DOHH2 (cell line): ENCODE measurements at regions not wholly inside any gene's neighbourhood (a gene's known extent, or its start where the extent isn't known, plus 50 kb on each side); places are given as distances from the start of the nearest gene placed in this dataset.
"Not testable (repeated sequence)": the region's sequence is repeated elsewhere in the genome, so short reads cannot be mapped to it uniquely, and the experiment has no call there.

Experiments used
- H3F3A ChIP-seq: fragments of 200-600 bp; sonication (generic), shearing (Covaris generic); 2 replicates; pipeline ENCODE4 v1.6.0; 2016; ENCODE audit warnings: antibody characterized with exemption, mild to moderate bottlenecking; ENCODE audit not compliant: control insufficient read depth, insufficient read depth
- H3K27ac ChIP-seq: fragments of 200-600 bp; sonication (generic); 2 replicates; pipeline ENCODE4 v1.5.1; 2014; ENCODE audit warnings: low read depth, mild to moderate bottlenecking, low read length, moderate library complexity
- H3K27me3 ChIP-seq: fragments of 200-600 bp; sonication (generic); 2 replicates; pipeline ENCODE4 v1.6.1; 2014; ENCODE audit warnings: mild to moderate bottlenecking, low read length, mixed read lengths; ENCODE audit not compliant: control insufficient read depth
- H3K36me3 ChIP-seq: fragments of 200-600 bp; sonication (generic); 2 replicates; pipeline ENCODE4 v1.6.1; 2014; ENCODE audit warnings: mild to moderate bottlenecking, low read length, moderate library complexity, mixed read lengths; ENCODE audit not compliant: control insufficient read depth
- H3K4me1 ChIP-seq: fragments of 200-600 bp; sonication (generic); 2 replicates; pipeline ENCODE4 v1.6.1; 2014; ENCODE audit warnings: mild to moderate bottlenecking, low read length, mixed read lengths; ENCODE audit not compliant: control insufficient read depth
- H3K4me2 ChIP-seq: fragments of 200-600 bp; sonication (generic); 2 replicates; pipeline ENCODE4 v1.6.0; 2014; ENCODE audit warnings: mild to moderate bottlenecking, low read length, moderate library complexity
- H3K4me3 ChIP-seq: fragments of 200-600 bp; sonication (generic); 2 replicates; pipeline ENCODE4 v1.5.1; 2014; ENCODE audit warnings: mild to moderate bottlenecking, low read length, mixed read lengths
- H3K79me2 ChIP-seq: fragments of 200-600 bp; sonication (generic); 2 replicates; pipeline ENCODE4 v1.6.1; 2014; ENCODE audit warnings: mild to moderate bottlenecking, low read length, mixed read lengths; ENCODE audit not compliant: control insufficient read depth
- H3K9me2 ChIP-seq: fragments of 200-600 bp; sonication (generic); replicated peaks from 2 replicates; pipeline ENCODE4 v1.6.1; 2014; ENCODE audit warnings: mild to moderate bottlenecking, low read length, mixed read lengths; ENCODE audit not compliant: control insufficient read depth
- H3K9me3 ChIP-seq: fragments of 200-600 bp; sonication (generic); 2 replicates; pipeline ENCODE4 v1.6.1; 2014; ENCODE audit warnings: antibody characterized with exemption, low read length, mixed read lengths; ENCODE audit not compliant: control insufficient read depth, insufficient read depth
- H4K20me1 ChIP-seq: fragments of 200-600 bp; sonication (generic); 2 replicates; pipeline ENCODE4 v1.6.0; 2014; ENCODE audit warnings: low read depth, mild to moderate bottlenecking, antibody characterized with exemption, low read length, moderate library complexity; ENCODE audit not compliant: control insufficient read depth, insufficient read depth
- EZH2phosphoT487 ChIP-seq: fragments of 200-600 bp; sonication (generic); IDR thresholded peaks from 2 replicates; pipeline ENCODE4 v1.6.1; 2017; ENCODE audit warnings: borderline replicate concordance, mild to moderate bottlenecking, antibody characterized with exemption, low read length, moderate library complexity, mixed read lengths
- TF ChIP-seq, protein P1 (sequence below): fragments of 200-600 bp; sonication (generic); IDR thresholded peaks from one replicate; pipeline ENCODE4 v1.5.1; 2014; ENCODE audit warnings: antibody characterized with exemption, mild to moderate bottlenecking, low read depth, low read length; ENCODE audit not compliant: poor library complexity, severe bottlenecking

DNA sequence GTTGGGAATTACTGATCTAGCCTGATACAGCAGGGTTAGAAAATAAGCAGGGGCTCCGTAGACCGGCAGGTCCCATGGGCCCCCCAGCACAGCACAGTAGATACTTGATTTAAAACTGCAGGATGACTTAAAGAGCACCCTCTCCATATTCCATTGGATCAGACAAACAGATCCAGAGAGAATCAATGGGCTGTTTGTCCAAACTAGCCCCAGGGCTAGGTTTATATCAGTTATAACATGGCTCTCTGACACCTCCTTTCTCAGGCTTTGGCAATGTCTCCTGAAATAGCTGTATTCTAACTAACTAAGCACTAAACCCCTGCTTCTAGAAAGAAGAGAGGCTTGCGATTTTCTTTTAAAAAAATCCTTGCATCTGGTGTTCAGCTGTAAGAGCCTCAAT lies 100.4 kb upstream of the GALNT18 start:
- no peaks in the 10 kb centered on the region for H3K9me3 ChIP-seq
- H3K36me3 ChIP-seq: no peaks in the 10 kb centered on the region
- no peaks in the 10 kb centered on the region; the same call in 1 of the 2 replicates for H3K27me3 ChIP-seq
- no peaks in the 10 kb centered on the region for H4K20me1 ChIP-seq
- H3K9me2 ChIP-seq: no peaks in the 10 kb centered on the region
- H3K4me3 ChIP-seq: no peak overlapping the region
- H3K4me2 ChIP-seq: no peak overlapping the region
- no peak for TF ChIP-seq EZH2phosphoT487
- TF ChIP-seq, protein P1, sequence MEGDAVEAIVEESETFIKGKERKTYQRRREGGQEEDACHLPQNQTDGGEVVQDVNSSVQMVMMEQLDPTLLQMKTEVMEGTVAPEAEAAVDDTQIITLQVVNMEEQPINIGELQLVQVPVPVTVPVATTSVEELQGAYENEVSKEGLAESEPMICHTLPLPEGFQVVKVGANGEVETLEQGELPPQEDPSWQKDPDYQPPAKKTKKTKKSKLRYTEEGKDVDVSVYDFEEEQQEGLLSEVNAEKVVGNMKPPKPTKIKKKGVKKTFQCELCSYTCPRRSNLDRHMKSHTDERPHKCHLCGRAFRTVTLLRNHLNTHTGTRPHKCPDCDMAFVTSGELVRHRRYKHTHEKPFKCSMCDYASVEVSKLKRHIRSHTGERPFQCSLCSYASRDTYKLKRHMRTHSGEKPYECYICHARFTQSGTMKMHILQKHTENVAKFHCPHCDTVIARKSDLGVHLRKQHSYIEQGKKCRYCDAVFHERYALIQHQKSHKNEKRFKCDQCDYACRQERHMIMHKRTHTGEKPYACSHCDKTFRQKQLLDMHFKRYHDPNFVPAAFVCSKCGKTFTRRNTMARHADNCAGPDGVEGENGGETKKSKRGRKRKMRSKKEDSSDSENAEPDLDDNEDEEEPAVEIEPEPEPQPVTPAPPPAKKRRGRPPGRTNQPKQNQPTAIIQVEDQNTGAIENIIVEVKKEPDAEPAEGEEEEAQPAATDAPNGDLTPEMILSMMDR: no peak
- H3K4me1 ChIP-seq: no peaks in the 10 kb centered on the region
- H3K79me2 ChIP-seq: no peaks in the 10 kb centered on the region
- H3K27ac ChIP-seq: no peak overlapping the region
- no peaks in the 10 kb centered on the region for H3F3A ChIP-seq

DNA sequence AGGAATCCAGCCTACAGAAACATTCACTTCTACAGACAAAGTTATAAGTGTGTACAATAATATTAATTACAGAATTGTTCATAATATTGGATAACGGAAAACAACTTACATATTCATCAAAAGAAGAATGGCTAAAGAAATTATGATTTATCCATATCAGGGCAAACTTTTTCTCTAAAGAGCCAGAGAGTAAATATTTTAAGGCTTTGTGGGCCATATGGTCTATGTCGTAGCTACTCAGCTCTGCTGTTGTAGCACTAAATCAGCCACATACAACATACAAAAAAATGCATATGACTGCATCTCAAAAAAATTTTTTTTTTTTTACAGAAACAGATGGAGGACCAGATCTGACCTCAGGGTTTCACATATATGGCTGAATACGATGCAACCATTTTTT lies 96.7 kb upstream of the GALNT18 start:
- no peak for TF ChIP-seq EZH2phosphoT487
- TF ChIP-seq, protein P1: no peak
- Histone ChIP-seq H3K27ac (no peak overlapping the region), H3K9me2 (no peaks in the 10 kb centered on the region), H4K20me1 (no peaks in the 10 kb centered on the region), H3K79me2 (no peaks in the 10 kb centered on the region), H3K36me3 (no peaks in the 10 kb centered on the region), H3K9me3 (no peaks in the 10 kb centered on the region), H3F3A (no peaks in the 10 kb centered on the region), H3K4me2 (no peak overlapping the region), H3K4me1 (no peaks in the 10 kb centered on the region), H3K27me3 (no peaks in the 10 kb centered on the region; the same call in 1 of the 2 replicates), H3K4me3 (no peak overlapping the region)

DNA sequence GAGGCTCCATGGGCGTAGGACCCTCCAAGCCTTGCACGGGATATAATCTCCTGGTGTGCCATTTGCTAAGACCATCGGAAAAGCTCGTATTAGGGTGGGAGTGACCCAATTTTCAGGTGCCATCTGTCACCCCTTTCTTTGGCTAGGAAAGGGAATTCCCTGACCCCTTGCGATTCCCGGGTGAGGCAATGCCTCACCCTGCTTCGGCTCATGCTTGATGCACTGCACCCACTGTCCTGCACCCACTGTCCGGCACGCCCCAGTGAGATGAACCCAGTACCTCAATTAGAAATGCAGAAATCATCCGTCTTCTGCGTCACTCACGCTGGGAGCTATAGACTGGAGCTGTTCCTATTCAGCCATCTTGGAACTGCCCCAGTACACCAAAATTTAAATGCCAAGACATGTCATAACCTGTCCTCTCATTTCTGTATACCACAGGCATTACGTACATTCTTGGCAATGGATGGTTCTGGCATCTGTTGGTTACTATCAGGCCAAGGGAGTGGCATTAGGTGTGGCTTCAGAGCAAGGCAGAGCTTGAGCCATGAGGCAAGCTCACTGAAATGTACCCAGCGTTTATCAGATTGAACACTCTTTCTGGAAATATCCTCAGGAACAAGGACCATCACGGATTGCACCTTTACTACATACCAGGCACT lies 95.4 kb upstream of the GALNT18 start:
- Histone ChIP-seq H3K27me3 (no peaks in the 10 kb centered on the region; the same call in 1 of the 2 replicates), H4K20me1 (no peaks in the 10 kb centered on the region), H3K79me2 (no peaks in the 10 kb centered on the region), H3K4me2 (no peak overlapping the region), H3K4me3 (no peak overlapping the region), H3K4me1 (no peaks in the 10 kb centered on the region), H3K36me3 (no peaks in the 10 kb centered on the region), H3K9me2 (no peaks in the 10 kb centered on the region), H3K27ac (no peak overlapping the region), H3F3A (no peaks in the 10 kb centered on the region), H3K9me3 (no peaks in the 10 kb centered on the region)
- no peak for TF ChIP-seq EZH2phosphoT487
- TF ChIP-seq, protein P1: no peak

DNA sequence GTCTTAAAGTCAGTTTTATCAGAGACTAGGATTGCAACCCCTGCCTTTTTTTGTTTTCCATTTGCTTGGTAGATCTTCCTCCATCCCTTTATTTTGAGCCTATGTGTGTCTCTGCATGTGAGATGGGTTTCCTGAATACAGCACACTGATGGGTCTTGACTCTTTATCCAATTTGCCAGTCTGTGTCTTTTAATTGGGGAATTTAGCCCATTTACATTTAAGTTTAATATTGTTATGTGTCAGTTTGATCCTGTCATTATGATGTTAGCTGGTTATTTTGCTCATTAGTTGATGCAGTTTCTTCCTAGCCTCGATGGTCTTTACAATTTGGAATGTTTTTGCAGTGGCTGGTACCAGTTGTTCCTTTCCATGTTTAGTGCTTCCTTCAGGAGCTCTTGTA lies 93.3 kb upstream of the GALNT18 start:
- H3F3A ChIP-seq, H3K9me3 ChIP-seq, H3K4me1 ChIP-seq, H3K4me2 ChIP-seq, H3K27ac ChIP-seq, H3K36me3 ChIP-seq, H3K79me2 ChIP-seq, H3K9me2 ChIP-seq, H3K4me3 ChIP-seq, H4K20me1 ChIP-seq, H3K27me3 ChIP-seq: not testable (repeated sequence)
